Skeletal muscle cell (primary cell): ENCODE measurements at regions not wholly inside any gene's neighbourhood (a gene's known extent, or its start where the extent isn't known, plus 50 kb on each side); places are given as distances from the start of the nearest gene placed in this dataset.
"Not testable (repeated sequence)": the region's sequence is repeated elsewhere in the genome, so short reads cannot be mapped to it uniquely, and the experiment has no call there.

Experiments
- DNase-seq: peaks from one replicate; pipeline ENCODE4 v3.0.0-alpha.2; 2010; ENCODE audit warnings: low read depth
- H3K4me3 ChIP-seq: 2 replicates; pipeline ENCODE4 v1.5.1; 2011; ENCODE audit warnings: low read depth, mild to moderate bottlenecking, control low read depth, low read length, moderate library complexity

DNA sequence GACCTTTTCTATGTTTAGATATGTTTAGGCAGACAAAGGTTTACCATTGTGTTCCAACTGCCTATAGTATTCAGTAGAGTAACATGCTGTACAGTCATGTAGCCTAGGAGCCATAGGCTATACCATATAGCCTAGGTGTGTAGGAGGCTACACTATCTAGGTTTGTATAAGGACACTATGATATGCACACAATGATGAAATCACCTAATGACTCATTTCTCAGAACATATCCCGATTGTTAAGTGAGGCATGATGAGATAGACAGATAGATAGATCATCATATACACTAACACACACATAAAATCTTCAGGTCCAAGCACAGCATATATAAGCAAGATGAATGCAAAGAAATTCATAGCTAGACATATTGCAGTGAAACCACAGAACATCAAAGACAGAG lies 177.4 kb downstream of the NPIPA8 start:
- not testable (repeated sequence) for H3K4me3 ChIP-seq, DNase-seq

- not testable (repeated sequence) for H3K4me3 ChIP-seq, DNase-seq
Observed at GRCh38 chr16:18157854-18158253, 178.7 kb downstream of the NPIPA8 start.

GRCh38 chr16:18152832-18153231 lies 183.7 kb downstream of the NPIPA8 start:
- not testable (repeated sequence) for H3K4me3 ChIP-seq, DNase-seq

- DNase-seq, H3K4me3 ChIP-seq: not testable (repeated sequence)
Observed at GRCh38 chr16:18148132-18148531, 188.4 kb downstream of the NPIPA8 start.

DNA sequence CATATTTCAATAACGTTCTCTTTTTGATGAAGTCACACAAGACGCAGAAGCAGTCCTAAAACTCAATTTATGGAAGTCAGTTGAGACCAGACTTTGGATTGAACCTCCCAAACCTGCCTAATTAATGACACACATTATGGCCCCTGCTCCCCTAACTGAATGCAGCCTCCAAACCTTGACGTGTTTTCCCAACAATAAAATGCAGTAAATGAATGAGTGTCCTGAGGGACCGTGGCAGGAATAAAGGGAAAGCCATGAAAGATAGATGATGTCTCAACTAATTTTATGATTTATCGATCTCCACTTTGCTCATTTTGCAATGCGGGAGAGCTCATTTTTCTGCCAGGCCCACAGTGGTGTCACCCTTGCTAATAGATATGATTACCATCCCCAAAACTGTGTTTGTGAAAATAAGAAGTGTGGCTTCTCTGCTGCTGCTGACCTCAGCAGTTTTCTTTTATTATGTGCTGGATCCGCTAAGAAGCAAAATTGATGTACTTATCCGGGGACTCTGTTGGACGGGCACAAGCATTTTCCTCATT lies 189.9 kb downstream of the NPIPA8 start:
- DNase-seq, H3K4me3 ChIP-seq: not testable (repeated sequence)

DNA sequence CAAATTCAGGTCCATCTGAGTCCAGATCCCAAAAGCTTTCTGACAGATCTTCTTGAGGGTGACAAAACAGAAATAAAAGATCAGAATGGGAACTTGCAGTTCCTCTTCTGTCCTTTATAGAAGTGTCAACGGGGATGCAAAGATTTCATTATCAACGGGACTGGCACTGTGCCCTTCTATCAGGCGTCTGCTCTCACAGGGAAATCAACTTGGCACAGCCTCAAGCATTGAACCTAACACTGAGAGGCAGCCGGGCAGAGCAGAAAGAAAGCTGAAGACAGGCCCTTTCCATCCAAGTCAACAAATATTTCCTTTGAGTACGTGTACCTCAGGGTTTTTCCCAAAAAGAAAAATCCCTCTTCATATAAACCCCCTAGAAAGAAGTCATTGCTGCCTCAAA lies 194.5 kb downstream of the NPIPA8 start:
- DNase-seq, H3K4me3 ChIP-seq: not testable (repeated sequence)

DNA sequence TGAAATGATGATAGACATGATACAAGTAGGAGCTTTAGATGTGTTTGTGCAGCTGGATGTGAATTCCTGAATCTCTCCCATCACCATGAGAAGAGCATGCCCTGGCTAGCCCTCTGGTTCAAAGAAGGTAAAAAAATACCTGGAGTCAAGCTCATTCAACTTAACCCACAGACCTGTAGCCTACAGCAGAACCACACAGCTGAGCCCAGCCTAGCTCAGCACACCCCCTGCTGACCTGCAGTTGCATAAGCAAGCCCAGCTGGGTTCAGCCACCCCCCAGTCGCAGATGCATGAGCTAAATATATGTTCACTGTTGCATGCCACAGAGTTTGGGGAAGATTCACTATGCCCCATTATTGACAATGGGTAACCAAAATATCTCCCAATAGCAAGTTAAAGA lies 200.2 kb downstream of the NPIPA8 start:
- not testable (repeated sequence) for H3K4me3 ChIP-seq, DNase-seq

DNA sequence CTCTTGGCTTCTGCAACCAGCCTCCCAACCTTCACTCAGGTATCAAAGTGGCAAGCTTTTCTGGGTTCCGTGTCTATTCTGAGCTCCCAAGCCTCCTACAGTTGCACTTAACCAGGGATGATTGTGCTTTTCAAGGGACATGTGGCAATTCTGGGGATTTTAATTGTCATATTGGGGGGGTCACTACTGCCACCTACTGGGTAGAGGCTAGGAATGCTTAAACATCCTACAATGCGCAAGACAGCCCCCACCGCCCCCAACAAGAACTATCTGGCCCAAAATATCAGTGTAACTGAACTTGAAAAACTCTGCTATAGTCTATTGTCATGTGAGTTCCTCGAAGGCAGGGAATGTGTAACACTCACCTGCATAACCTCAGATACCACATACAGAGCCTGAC lies 201.5 kb downstream of the NPIPA8 start:
- DNase-seq, H3K4me3 ChIP-seq: not testable (repeated sequence)

DNA sequence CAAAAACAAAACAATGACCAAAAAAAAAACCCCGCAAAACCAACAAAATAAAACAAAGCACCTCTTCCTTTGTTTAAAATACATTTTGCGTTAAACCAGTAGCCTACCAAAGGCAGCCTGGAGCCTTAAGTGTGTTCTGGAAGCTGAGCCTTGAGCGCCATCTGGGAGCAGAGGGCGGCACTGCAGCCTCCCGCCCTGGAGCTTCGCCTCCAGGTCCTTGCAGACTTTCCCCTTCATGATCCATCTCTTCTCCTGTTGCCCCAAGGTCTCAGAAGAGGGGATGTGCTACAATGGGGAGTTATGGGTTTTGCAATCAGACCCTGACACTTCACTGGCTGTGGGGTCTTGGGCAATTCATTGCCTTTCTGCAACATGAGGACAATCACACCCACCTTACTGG lies 204.9 kb downstream of the NPIPA8 start:
- DNase-seq, H3K4me3 ChIP-seq: not testable (repeated sequence)

GRCh38 chr16:18130478-18131120 lies 205.9 kb downstream of the NPIPA8 start:
- H3K4me3 ChIP-seq, DNase-seq: not testable (repeated sequence)

DNA sequence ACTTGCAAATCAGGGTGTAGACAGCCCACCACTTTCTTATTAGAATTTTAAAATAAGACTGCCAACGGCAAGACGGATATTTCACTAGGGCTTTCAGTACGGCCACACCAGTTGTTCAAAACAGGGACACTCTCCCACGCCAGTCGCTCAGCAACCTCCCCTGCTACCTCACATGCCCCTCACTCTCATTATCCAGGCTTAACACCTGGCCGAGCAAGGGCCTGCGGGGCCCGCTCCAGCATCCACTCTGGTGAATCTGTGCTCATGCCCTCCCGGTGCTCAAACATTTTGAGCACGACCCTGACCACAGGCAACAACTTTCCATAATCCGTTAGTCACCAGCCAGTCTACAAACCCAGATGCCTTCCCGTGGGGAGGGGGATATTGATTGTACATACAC lies 209.5 kb downstream of the NPIPA8 start:
- DNase-seq, H3K4me3 ChIP-seq: not testable (repeated sequence)

GRCh38 chr16:18119092-18119491 lies 217.4 kb downstream of the NPIPA8 start:
- not testable (repeated sequence) for DNase-seq, H3K4me3 ChIP-seq

GRCh38 chr16:18118684-18119083 lies 217.9 kb downstream of the NPIPA8 start:
- DNase-seq, H3K4me3 ChIP-seq: not testable (repeated sequence)

- H3K4me3 ChIP-seq, DNase-seq: not testable (repeated sequence)
Observed at GRCh38 chr16:18118071-18118470, 218.5 kb downstream of the NPIPA8 start.

DNA sequence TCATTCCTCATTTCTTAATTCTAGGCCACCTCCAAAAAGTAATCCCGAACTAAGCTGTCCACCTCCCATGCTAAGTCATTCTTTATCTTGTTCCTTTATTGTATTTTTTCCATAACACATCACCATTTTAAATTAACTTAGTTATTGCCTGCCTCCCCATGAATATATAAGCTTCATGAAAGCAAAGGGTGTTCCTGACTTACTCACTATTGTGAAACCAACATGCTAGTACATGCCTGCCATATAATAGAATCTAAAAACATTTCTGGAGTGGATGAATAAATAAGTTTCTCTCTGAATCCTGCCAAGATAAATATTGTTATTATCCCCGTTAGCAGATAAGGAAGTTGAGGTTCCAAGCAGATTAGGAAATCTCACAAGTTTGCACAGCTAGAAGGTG lies 232.1 kb downstream of the NPIPA8 start:
- H3K4me3 ChIP-seq, DNase-seq: not testable (repeated sequence)

- H3K4me3 ChIP-seq, DNase-seq: not testable (repeated sequence)
Observed at GRCh38 chr16:18101077-18101476, 235.5 kb downstream of the NPIPA8 start.

GRCh38 chr16:18092605-18093004 lies 243.9 kb downstream of the NPIPA8 start:
- not testable (repeated sequence) for H3K4me3 ChIP-seq, DNase-seq

- DNase-seq, H3K4me3 ChIP-seq: not testable (repeated sequence)
Observed at GRCh38 chr16:18080658-18081363, 255.7 kb downstream of the NPIPA8 start.

DNA sequence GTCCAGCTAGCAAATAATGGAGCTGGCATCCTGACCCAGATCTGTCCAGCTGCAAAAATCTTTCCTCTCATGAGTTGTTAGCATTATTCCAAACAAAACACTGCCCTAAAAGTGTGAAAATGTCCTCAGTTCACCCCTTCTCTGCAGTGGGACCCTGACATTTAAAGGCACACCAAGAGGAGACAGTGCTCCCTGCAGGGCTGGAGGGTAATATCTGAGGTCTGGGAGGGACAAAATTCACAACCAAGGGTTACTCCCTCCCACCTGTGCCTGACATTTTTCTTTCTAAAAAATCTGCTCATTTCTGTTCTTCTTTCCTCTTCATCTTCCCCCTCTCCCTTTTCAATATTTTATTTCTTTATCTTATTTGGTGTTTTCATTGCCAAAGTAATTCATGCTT lies 258.6 kb downstream of the NPIPA8 start:
- H3K4me3 ChIP-seq, DNase-seq: not testable (repeated sequence)

GRCh38 chr16:18072161-18072560 lies 264.4 kb downstream of the NPIPA8 start:
- no peak for DNase-seq
- no peak overlapping the region for H3K4me3 ChIP-seq

DNA sequence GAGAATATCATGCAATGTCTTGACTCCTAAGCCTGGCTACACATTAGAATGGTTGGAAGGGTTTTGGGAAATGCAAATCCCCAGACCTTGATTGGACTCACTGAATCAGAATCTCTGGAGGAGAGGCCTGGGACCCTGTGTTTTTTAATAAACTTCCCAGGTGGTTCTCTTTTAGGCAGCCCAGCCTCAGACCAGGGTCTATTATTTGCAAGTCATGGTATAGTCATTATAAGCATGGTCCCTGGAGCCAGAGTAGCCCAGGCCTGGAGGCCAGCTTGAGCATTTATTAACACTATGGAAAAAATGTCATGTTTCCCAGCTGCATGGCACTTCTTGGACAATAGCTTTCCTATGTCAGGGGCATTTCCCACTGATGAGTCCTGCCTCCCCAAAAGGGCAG lies 266.9 kb downstream of the NPIPA8 start:
- no peak for DNase-seq
- H3K4me3 ChIP-seq = no peak overlapping the region
